Ovary (tissue), 7 donors: ENCODE measurements at regions not wholly inside any gene's neighbourhood (a gene's known extent, or its start where the extent isn't known, plus 50 kb on each side); places are given as distances from the start of the nearest gene placed in this dataset.

Experiments
- DNase-seq, 5 donors: peaks; one replicate each; pipeline ENCODE4 v3.0.0-alpha.2; 2019 to 2020
- H3K27ac ChIP-seq, 2 donors: fragments of 200-600 bp; one replicate each; pipeline versions ENCODE4 v1.5.1 to v1.8.0; 2019 to 2022
- H3K27me3 ChIP-seq: fragments of 200-600 bp; one replicate; pipeline ENCODE4 v1.8.0; 2022
- H3K36me3 ChIP-seq: fragments of 200-600 bp; sonication (generic); one replicate; pipeline ENCODE4 v1.5.1; 2019
- H3K4me1 ChIP-seq: one replicate; pipeline ENCODE4 v1.8.1; 2013; ENCODE audit warnings: mild to moderate bottlenecking, moderate library complexity; ENCODE audit not compliant: insufficient read depth
- H3K4me3 ChIP-seq: fragments of 200-600 bp; sonication (generic); one replicate; pipeline ENCODE4 v1.5.1; 2017
- H3K9me3 ChIP-seq, 2 donors: fragments of 200-600 bp in 1 of 2; sonication (generic) in 1 of 2; one replicate each; pipeline versions ENCODE4 v1.5.1 to v1.8.1; 2013 to 2019; ENCODE audit warnings: mild to moderate bottlenecking in 1 of 2, moderate library complexity in 1 of 2
- EP300 ChIP-seq: sonication (generic); formaldehyde crosslinking; IDR thresholded peaks from one replicate; pipeline ENCODE4 v1.6.1; 2017; ENCODE audit warnings: antibody characterized with exemption
- POLR2A ChIP-seq: fragments of 450-650 bp; IDR thresholded peaks from one replicate; pipeline ENCODE4 v1.6.1; 2017; ENCODE audit warnings: antibody characterized with exemption, mild to moderate bottlenecking, moderate library complexity
- WGBS, 3 donors: extraction: QIAGEN DNeasy Blood & Tissue Kit in 1 of 3; methylation state at CpG; one replicate each; pipeline versions ENCODE4 v1.1.5 to v1.1.7; 2013 to 2017; 5-methylcytosine and 5-hydroxymethylcytosine counted together
- intact Hi-C, 4 donors: fragments of 100-400 bp; cut with DNase I; formaldehyde crosslinking; loops; one replicate each; pipeline versions ENCODE4 v1.11.0 to v1.15.1; 2022 to 2023
- TF ChIP-seq, protein P1 (sequence below), 3 donors: fragments of 450-650 bp in 2 of 3; fragments of 200-600 bp in 1 of 3; IDR thresholded peaks; one replicate each; pipeline versions ENCODE4 v1.5.1 to v1.8.0; 2016 to 2022; ENCODE audit warnings: antibody characterized with exemption in 3 of 3, mild to moderate bottlenecking in 1 of 3
- donor health status: DM: no; HTN: no; CAD: no; lungs with moderate emphysema.
- donor health status: DM: no; HTN: no; CAD: no.
- donor health status: Bipolar disorder and iron deficiency.
- donor health status: DM: no; HTN: no; CAD: no.
- donor health status: DM: yes; HTN: yes; CAD: no.

DNA sequence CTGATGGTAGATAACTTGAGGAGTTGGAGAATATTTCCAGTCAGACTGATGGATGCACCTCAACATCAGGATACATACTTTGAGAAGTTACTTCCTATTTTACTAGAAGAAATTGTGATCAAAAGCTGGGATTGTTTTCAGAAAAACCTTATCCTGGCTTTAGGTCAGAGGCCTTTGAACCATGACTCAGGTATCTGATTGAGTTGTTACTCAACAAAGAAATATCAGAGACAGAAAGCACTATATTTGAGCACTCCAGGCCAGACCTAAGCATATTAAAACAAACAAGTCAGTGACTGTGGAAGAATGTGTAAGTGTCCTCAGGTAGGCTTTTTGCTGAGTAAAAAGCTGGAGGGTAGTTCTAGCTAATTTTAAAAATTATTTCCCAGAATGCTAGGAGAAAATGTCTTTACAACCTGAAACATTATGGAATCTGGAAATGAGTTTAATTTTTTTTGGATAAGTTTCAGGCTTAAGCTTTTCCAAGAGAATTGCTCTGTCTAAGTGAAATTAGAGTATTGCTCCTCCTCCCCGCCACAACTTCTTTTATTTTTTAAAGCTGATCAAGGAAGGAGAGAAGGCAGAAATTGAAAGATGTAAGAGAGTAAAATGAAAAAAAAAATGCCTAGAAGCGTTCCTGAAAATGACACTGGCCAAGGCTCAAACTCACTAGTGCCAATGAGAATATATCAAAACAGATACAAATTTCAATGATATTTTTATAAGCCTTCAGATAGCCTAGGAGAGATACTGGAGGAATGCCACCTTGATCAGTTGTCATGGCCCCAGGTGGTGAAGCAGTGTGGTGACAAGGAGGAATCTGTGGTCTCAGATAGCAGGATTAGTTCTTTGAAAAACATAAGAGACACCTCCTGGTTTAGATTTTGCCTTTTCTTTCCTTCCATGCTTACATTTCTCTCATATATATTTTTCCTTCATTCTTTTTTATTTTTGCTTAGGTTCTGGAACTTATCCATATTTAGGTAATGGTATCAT lies 790.3 kb downstream of the TMTC2 start:
- no peak for DNase-seq
- Histone ChIP-seq H3K36me3 (no peaks in the 10 kb centered on the region), H3K4me1 (no peaks in the 10 kb centered on the region), H3K9me3 (no peaks in the 10 kb centered on the region), H3K27ac (no peak overlapping the region), H3K27me3 (no peaks in the 10 kb centered on the region), H3K4me3 (no peak overlapping the region)
- intact Hi-C loops: no loop called here
- TF ChIP-seq POLR2A (no peak), EP300 (no peak)
- TF ChIP-seq, protein P1, sequence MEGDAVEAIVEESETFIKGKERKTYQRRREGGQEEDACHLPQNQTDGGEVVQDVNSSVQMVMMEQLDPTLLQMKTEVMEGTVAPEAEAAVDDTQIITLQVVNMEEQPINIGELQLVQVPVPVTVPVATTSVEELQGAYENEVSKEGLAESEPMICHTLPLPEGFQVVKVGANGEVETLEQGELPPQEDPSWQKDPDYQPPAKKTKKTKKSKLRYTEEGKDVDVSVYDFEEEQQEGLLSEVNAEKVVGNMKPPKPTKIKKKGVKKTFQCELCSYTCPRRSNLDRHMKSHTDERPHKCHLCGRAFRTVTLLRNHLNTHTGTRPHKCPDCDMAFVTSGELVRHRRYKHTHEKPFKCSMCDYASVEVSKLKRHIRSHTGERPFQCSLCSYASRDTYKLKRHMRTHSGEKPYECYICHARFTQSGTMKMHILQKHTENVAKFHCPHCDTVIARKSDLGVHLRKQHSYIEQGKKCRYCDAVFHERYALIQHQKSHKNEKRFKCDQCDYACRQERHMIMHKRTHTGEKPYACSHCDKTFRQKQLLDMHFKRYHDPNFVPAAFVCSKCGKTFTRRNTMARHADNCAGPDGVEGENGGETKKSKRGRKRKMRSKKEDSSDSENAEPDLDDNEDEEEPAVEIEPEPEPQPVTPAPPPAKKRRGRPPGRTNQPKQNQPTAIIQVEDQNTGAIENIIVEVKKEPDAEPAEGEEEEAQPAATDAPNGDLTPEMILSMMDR (IDR thresholded peaks at IDR 0.05): no peak
- WGBS, 3 donors: 58 to 67% (median 65%) methylated on average over 2 of the region's 2 CpGs

DNA sequence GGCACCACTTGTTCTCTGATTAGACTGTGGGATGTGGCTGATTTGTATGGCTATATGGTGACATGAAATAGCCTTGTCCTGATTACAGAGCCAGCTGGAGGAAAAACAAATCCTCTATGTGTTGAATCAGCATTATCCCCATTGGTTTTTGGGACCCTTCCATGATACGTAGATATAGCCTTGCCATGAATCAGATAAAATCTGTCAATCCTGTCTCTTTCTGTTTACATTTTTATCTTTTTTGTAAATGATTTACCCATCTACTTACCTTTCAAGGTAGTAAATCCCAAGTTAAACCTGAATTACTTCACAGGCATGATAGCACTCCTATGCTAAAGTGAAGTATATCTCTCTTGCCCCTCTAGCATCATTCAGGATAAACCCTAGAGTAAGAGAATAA lies 789.3 kb downstream of the TMTC2 start:
- Histone ChIP-seq H3K27me3 (no peaks in the 10 kb centered on the region), H3K4me3 (no peak overlapping the region), H3K27ac (no peak overlapping the region), H3K9me3 (no peaks in the 10 kb centered on the region), H3K36me3 (no peaks in the 10 kb centered on the region), H3K4me1 (no peaks in the 10 kb centered on the region)
- no peak for DNase-seq
- intact Hi-C loops: no loop called here
- TF ChIP-seq, protein P1 (IDR thresholded peaks at IDR 0.05): no peak
- TF ChIP-seq POLR2A (no peak), EP300 (no peak)
- WGBS, 3 donors: 81 to 95% (median 91%) methylated on average over 1 of the region's 1 CpG

DNA sequence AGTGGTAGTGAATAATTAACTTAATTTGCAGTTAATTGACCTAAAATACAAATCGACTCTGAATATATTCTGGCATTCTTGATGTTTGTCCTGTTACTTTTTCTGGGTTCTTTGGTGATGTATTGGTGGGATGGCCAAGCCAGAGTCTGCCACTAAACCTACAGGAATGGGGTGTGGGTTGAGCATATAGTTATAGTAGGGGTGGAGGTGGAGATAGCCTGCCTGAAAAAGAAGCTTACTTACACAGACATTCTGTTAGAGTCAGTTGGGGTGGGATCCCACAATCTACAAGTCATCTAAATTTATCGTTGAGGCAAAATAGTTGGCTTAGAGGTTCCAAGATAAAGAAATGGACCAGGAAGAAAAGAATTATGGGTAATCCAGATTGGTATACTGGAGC lies 787.7 kb downstream of the TMTC2 start:
- WGBS, 3 donors: 82 to 93% (median 87%) methylated on average over 2 of the region's 2 CpGs
- no peak overlapping the region for H3K27ac ChIP-seq
- no peaks in the 10 kb centered on the region for H3K9me3 ChIP-seq
- H3K4me1 ChIP-seq: no peaks in the 10 kb centered on the region
- H3K36me3 ChIP-seq: no peaks in the 10 kb centered on the region
- DNase-seq: no peak
- intact Hi-C loops: no loop called here
- no peaks in the 10 kb centered on the region for H3K27me3 ChIP-seq
- no peak overlapping the region for H3K4me3 ChIP-seq
- TF ChIP-seq, protein P1 (IDR thresholded peaks at IDR 0.05): no peak
- TF ChIP-seq POLR2A: no peak
- no peak for TF ChIP-seq EP300

- no peaks in the 10 kb centered on the region for H3K27me3 ChIP-seq
- DNase-seq: no peak
- H3K9me3 ChIP-seq: no peaks in the 10 kb centered on the region
- 62 to 79% (median 66%) methylated on average over 3 of the region's 3 CpGs for WGBS, 3 donors
- no peaks in the 10 kb centered on the region for H3K4me1 ChIP-seq
- intact Hi-C loops: no loop called here
- no peaks in the 10 kb centered on the region for H3K36me3 ChIP-seq
- no peak overlapping the region for H3K4me3 ChIP-seq
- TF ChIP-seq POLR2A (no peak), EP300 (no peak)
- TF ChIP-seq, protein P1 (IDR thresholded peaks at IDR 0.05): no peak
- H3K27ac ChIP-seq: no peak overlapping the region
Measured at GRCh38 chr12:83473408-83474095, 786.8 kb downstream of the TMTC2 start.
